NCI-H1930 (cell line): ENCODE measurements at regions not wholly inside any gene's neighbourhood (a gene's known extent, or its start where the extent isn't known, plus 50 kb on each side); places are given as distances from the start of the nearest gene placed in this dataset.

Source experiments
- DNase-seq, 2 experiments: peaks; one replicate each; lab custom pipeline; 2025; lab: John Stamatoyannopoulos, UW

- no peak for DNase-seq
These were observed 54.3 kb upstream of the ZNF800 start for GRCh38 chr7:127446842-127447241.
